Activated T-cell treated with anti-CD3 and anti-CD28 coated beads, Interleukin-2, amount 50 U/mL, for 72 hours (primary cell): ENCODE measurements at regions not wholly inside any gene's neighbourhood (a gene's known extent, or its start where the extent isn't known, plus 50 kb on each side); places are given as distances from the start of the nearest gene placed in this dataset.

Source experiments
- ATAC-seq, 2 donors: fragments of 150-1000 bp; cut with Tn5 transposase; replicated peaks in 1 of 2; 2 replicates each; pipeline ENCODE4 v1.10.0; 2021; ENCODE audit warnings: moderate library complexity in 2 of 2, mild to moderate bottlenecking in 1 of 2
- DNase-seq, 2 donors: peaks; one replicate each; pipeline ENCODE4 v3.0.0; 2021 to 2022; ENCODE audit warnings: mixed read lengths in 1 of 2
- H3K27ac Mint-ChIP-seq: one replicate; pipeline ENCODE4 v1.8.0; 2022; ENCODE audit warnings: mild to moderate bottlenecking, moderate library complexity, mixed read lengths
- H3K27me3 Mint-ChIP-seq: one replicate; pipeline ENCODE4 v1.8.0; 2022; ENCODE audit warnings: low read depth, mixed read lengths
- H3K36me3 Mint-ChIP-seq, 2 donors: one replicate each; pipeline ENCODE4 v1.8.0; 2022; ENCODE audit warnings: mixed read lengths in 2 of 2, mild to moderate bottlenecking in 1 of 2; ENCODE audit not compliant: insufficient read depth in 2 of 2
- H3K4me1 Mint-ChIP-seq: one replicate; pipeline ENCODE4 v1.8.0; 2022; ENCODE audit warnings: low read depth, mixed read lengths
- H3K4me3 Mint-ChIP-seq, 2 donors: one replicate each; pipeline ENCODE4 v1.8.0; 2022; ENCODE audit warnings: mild to moderate bottlenecking in 2 of 2, mixed read lengths in 2 of 2, moderate library complexity in 2 of 2
- H3K9me3 Mint-ChIP-seq, 2 donors: one replicate each; pipeline ENCODE4 v1.8.0; 2022; ENCODE audit warnings: mixed read lengths in 2 of 2

DNA sequence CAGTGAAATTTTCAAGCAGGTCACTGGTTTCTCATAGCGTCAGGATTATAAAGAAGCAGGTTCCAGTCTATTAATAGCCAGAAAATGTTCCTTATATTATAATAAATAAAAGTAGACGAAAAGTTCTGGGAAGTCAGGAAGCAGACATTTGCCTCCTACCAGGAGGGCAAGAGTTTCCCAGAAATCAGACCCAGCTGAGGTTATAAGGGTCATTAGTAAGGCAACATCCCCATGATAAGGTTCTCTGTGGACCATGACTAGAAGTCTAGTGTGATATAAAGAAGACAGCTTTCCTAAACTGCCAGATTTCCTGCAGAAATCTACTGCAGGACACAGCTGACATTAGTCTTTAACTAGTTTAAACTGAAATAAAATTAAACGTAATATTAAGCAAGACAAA is 210.1 kb upstream of the STK17B start:
- Mint-ChIP-seq H3K9me3 (peaks cover 0 to 3% of the 10 kb centered on the region in 2 donors), H3K4me1 (peaks cover 16% of the 10 kb centered on the region), H3K27me3 (no peaks in the 10 kb centered on the region), H3K4me3 (no peak overlapping the region), H3K36me3 (peaks cover 1% of the 10 kb centered on the region in 2 donors), H3K27ac (no peak overlapping the region)
- ATAC-seq = no peak
- no peak for DNase-seq

DNA sequence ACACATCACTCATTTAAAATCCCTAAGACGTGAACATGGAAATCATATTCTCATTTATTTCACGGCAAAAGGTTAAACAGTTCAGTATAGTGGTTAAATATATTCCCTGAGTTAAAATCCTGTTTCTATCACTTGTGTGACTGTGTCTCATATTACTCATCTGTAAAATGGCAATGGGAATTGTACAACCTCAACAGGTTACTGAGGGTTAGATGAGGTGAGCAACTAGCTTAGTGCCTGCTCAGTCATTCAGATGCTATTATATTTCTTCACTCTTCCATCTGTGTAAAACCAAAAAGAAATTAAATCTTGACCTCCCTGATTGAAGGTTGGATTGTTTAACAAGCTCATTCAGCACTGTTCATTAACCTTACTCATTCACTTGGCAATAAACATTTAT is 212.4 kb upstream of the STK17B start:
- Mint-ChIP-seq H3K4me3 (no peak overlapping the region), H3K4me1 (no peaks in the 10 kb centered on the region), H3K27me3 (no peaks in the 10 kb centered on the region)

DNA sequence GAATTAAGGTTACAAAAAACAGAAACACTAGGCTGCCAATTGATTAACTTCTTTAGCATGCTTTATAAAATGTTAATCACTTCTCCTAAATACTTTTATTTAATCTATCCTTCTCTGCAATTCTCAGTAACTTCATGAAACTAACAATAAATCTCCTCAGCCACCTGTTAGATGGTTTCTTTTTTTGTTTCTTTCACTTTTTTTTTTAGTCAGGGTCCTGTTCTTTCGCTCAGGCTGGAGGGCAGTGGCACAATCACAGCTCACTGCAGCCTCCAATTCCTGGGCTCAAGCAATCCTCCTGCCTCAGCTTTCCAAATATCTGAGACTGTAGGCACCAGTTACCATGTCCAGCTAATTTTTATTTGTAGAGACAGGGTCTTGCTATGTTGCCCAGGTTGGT is 213.4 kb upstream of the STK17B start:
- DNase-seq = no peak
- H3K4me3 Mint-ChIP-seq = no peak overlapping the region
- no peaks in the 10 kb centered on the region for H3K27me3 Mint-ChIP-seq
- no peak overlapping the region for H3K27ac Mint-ChIP-seq
- H3K9me3 Mint-ChIP-seq = no peaks in the 10 kb centered on the region
- no peaks in the 10 kb centered on the region for H3K36me3 Mint-ChIP-seq
- H3K4me1 Mint-ChIP-seq = no peaks in the 10 kb centered on the region
- ATAC-seq = no peak

More for the DNA sequence above, 212.4 kb upstream of the STK17B start:
- ATAC-seq (no peak), DNase-seq (no peak)
- Mint-ChIP-seq H3K27ac (no peak overlapping the region), H3K9me3 (no peaks in the 10 kb centered on the region), H3K36me3 (no peaks in the 10 kb centered on the region)

DNA sequence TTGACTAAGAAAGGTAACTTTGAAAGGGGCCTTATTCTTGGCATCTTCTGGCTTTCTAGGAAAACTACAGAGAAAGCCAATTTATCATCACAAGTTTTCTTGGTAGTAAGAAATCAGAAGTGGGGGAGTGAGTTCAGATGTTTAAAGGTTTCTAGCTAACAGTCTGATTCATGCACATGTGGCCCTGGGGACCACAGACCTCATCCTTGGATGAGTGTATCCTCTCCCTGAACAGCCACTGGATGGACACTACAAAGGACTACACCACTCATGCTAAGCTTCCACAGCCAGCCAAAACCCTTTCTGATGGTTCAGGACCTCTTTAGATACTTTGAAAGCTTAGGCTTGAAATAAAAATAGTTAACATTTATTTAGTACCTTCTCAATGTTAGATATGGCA is 218.3 kb upstream of the STK17B start:
- peaks cover 21% of the 10 kb centered on the region for H3K27me3 Mint-ChIP-seq
- peaks cover 0 to 3% of the 10 kb centered on the region in 2 donors for H3K9me3 Mint-ChIP-seq
- H3K36me3 Mint-ChIP-seq = peaks cover 1% of the 10 kb centered on the region in 2 donors
- DNase-seq (peak; percentile 2 to 23), ATAC-seq (peak; percentile 86 to 87)
- no peak overlapping the region for H3K27ac Mint-ChIP-seq
- H3K4me1 Mint-ChIP-seq = no peaks in the 10 kb centered on the region
- H3K4me3 Mint-ChIP-seq = no peak overlapping the region

DNA sequence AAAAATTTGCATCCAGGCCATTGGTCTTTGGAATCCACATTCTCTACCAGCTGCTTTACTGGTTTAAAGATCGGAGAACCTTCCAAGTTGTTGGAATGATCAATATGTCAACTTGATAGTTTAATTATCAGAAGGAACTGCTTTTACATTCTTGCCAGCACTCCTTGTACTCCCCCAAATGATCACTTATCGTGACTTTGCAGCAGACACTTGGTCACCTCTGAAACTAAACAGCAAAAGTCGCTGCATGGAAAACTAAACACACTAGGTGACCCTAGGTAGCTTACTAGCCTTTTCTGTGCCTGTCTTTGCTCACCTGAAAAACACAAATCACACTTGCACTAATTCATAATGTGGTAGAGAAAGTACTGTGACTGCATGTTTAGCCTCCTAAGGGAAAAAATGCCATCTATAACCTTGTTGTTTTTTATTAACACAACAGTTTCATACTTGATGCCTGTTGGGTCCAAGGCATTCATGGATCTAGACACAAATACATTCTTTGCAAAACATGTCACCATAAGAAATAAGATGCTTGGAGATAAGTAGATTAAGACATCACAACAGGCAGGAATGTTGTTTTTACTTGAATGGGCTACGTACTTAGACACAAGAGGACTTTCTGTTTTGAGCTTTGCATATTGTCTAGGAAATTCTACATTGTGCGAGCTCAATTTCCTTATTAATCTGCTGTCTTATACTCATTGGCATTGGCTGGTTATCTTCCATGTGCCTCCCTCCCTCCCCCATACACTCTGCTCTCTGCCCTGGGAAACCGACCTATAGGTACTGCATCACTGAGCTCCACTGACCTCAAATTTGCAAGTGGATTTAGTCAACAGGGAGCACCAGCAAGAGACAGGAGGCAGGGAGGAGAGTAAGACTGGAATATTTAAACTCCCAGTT is 219.1 kb upstream of the STK17B start:
- Mint-ChIP-seq H3K4me3 (no peak overlapping the region), H3K27me3 (peaks cover 21% of the 10 kb centered on the region)

DNA sequence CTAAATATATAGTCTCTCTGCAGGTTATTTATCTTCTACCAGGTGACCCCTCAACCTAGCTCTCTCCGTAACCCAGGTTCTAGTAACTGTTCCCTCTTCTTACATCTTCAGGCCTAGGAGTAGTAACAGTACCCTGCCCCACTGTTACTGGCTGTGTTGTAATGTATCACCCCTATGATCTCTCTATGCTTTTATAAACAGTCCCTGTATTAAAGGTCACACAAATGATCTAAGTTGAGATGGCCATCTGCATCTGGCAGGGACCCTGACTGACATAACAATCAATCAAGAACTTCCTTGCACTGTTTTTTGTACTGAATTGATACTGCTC is 219.7 kb upstream of the STK17B start:
- Mint-ChIP-seq H3K4me3 (no peak overlapping the region), H3K9me3 (peaks cover 0 to 3% of the 10 kb centered on the region in 2 donors), H3K27me3 (peaks cover 21% of the 10 kb centered on the region), H3K4me1 (no peaks in the 10 kb centered on the region), H3K27ac (no peak overlapping the region), H3K36me3 (peaks cover 1% of the 10 kb centered on the region in 2 donors)
- DNase-seq (no peak), ATAC-seq (no peak)

More for the DNA sequence above, 219.1 kb upstream of the STK17B start:
- Mint-ChIP-seq H3K27ac (no peak overlapping the region), H3K9me3 (peaks cover 0 to 3% of the 10 kb centered on the region in 2 donors), H3K4me1 (no peaks in the 10 kb centered on the region), H3K36me3 (peaks cover 1% of the 10 kb centered on the region in 2 donors)
- DNase-seq = no peak
- ATAC-seq = no peak

DNA sequence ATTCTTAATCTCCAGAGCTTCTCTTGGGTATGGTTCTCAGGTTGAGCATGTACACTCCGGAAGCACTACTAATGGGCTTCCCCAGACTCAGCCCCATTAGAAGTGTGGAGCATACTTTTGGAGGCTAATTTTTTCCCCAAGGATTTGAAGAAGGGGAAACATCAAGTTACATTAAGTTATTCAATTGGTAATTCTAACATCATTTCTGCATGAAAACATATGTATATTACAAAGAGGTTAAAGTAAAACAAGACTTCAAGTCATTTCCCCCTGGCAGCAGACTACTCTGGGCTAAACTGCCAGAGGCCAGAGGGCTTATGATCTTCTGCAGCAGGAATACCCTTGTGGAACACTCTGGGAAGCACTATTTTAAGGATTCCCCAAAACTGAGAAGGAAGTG is 227.7 kb upstream of the STK17B start:
- no peak overlapping the region for H3K4me3 Mint-ChIP-seq
- no peak for DNase-seq
- no peaks in the 10 kb centered on the region for H3K36me3 Mint-ChIP-seq
- peaks cover 6% of the 10 kb centered on the region for H3K4me1 Mint-ChIP-seq
- no peak overlapping the region for H3K27ac Mint-ChIP-seq
- ATAC-seq = no peak
- H3K27me3 Mint-ChIP-seq = no peaks in the 10 kb centered on the region
- no peaks in the 10 kb centered on the region for H3K9me3 Mint-ChIP-seq

DNA sequence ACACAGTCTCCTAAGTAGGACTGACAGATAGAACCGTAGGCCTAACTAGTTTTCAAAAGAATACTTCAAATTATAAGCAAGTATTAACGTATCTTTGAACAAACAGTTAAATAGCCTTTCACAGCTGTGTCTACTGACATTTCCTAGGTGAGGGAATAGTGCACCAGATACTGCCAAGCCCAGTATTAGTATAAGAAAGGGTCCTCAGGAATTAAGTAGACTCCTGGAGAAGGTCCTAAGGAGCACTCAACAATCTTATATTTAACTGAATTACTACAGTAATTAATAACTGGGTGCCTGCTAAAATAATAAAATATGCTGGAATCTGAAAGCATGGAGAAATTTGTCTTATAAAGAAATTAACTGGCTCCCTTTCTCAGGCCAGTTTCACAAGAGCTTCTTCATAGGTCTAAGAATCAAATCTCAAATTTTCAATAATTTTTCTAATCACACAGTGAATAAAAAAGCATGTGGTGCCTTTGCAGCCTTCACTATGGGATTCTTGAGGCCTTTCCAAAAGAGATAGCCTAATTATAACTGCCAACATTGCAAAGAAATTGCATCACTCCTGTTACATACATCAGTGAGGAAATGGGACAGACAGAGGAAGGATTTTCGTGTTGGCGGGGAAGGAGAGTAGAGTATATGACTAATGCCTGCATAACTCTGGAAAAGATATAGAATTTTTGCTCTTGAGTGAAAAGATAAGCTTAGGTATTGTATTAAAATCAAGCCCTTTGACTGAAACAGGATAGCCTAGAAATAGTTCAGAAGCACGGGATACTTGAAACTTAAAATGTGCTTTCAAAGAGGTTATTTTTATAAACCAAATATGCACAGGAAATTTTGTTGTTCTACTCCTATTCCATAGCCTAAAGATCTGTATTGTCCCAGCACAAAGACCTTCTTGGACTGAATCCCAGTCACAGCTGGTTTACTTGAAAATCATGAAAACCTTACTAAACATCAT is 228.6 kb upstream of the STK17B start:
- H3K36me3 Mint-ChIP-seq = no peaks in the 10 kb centered on the region
- no peak overlapping the region for H3K27ac Mint-ChIP-seq
- H3K27me3 Mint-ChIP-seq = no peaks in the 10 kb centered on the region
- ATAC-seq = no peak
- DNase-seq = no peak
- no peaks in the 10 kb centered on the region for H3K9me3 Mint-ChIP-seq
- H3K4me1 Mint-ChIP-seq = peaks cover 6% of the 10 kb centered on the region
- no peak overlapping the region for H3K4me3 Mint-ChIP-seq

DNA sequence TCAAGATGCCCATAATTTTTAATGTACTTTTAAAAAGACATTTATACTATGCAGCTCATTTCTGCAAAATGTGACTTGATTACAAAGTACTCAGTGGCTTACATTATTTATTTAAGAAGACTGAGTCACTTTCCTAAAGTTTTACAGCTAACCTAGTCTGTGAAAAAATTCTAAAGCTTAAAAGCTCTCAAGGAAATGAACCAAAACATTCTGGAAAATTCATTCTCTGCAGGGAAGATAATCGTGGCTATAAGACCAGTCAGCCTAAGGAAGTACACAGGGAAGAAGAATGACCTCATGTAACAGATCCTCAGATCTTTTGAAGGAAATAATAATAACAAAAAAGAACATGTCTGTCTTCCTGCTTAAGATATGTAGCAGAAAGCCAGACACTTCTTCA is 232.1 kb upstream of the STK17B start:
- Mint-ChIP-seq H3K4me1 (peaks cover 6% of the 10 kb centered on the region), H3K9me3 (no peaks in the 10 kb centered on the region), H3K27me3 (no peaks in the 10 kb centered on the region), H3K4me3 (no peak overlapping the region), H3K36me3 (no peaks in the 10 kb centered on the region), H3K27ac (no peak overlapping the region)
- DNase-seq (no peak), ATAC-seq (no peak)

DNA sequence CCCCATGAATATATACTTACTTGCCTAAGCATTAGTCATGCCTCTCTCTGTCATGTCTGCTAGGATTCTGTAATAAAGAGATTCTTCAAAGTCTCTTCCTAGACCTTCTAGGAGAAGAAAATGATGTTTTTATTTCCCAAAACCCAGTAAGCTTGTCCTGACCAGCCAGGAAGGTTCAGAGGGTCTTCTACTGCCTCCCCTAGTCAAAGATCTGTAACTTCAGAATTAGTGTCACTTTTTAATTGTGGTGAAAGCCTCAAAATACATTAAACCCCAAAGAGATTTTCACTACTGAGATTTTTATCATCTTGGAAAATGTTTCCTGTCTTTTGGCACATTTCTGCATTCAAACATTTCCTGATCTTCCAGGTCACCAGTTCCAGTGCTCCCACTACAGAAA is 232.9 kb upstream of the STK17B start:
- Mint-ChIP-seq H3K4me3 (no peak overlapping the region), H3K27ac (no peak overlapping the region)

DNA sequence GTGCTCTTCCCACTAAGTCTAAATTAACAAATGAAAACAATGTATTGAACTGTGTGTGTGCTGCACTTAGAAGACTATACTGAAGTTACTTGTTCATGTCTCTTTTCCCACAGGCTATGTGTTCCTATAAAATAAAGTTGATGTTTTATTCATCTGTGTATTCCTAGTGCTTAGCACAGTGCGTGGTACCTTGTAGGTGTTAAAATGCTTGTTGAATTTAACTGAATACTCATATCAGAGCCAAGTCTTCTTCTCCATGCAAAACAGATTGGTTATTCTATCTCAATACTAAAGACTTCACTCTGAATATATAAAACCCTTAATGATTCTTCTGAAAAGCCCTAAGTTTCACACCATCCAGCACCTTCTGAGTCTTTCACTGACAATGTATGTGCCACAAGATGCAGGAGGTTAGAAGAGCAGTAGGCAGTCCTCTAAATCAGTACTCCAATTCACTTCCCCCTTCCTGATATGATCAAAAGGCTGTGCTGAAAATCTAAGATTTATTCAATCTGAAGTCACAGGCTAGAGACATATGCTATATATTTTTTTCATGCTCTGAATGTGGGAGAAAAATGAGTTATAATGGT is 231.7 kb upstream of the CCDC150 start:
- Mint-ChIP-seq H3K27me3 (no peaks in the 10 kb centered on the region), H3K4me3 (no peak overlapping the region), H3K9me3 (no peaks in the 10 kb centered on the region), H3K27ac (no peak overlapping the region), H3K4me1 (no peaks in the 10 kb centered on the region), H3K36me3 (no peaks in the 10 kb centered on the region)
- ATAC-seq = peak; percentile 51 to 61
- DNase-seq = no peak

More for the DNA sequence above, 232.9 kb upstream of the STK17B start:
- no peaks in the 10 kb centered on the region for H3K9me3 Mint-ChIP-seq
- peaks cover 6% of the 10 kb centered on the region for H3K4me1 Mint-ChIP-seq
- no peaks in the 10 kb centered on the region for H3K36me3 Mint-ChIP-seq
- DNase-seq = no peak
- H3K27me3 Mint-ChIP-seq = no peaks in the 10 kb centered on the region
- ATAC-seq = no peak

DNA sequence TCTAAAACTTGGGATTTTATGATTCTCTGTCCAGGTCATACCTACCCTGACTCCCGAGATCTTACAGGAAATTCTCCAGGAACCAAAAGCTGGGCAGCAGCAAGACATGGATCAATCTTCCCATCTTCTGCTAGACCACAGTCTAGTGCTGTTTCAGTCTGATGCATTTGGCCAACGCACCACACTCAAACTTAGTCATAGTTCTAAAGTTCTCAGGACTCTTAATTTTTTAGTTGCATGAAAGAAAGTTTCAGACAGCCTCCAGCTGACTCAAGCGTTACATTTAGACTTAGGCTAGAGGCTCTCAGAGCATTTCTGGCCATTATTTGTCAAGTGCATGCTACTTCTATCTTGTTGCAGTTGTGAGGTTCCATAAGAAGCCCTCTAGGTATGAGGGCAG is 230.1 kb upstream of the CCDC150 start:
- no peak overlapping the region for H3K27ac Mint-ChIP-seq
- H3K4me3 Mint-ChIP-seq = no peak overlapping the region
- no peaks in the 10 kb centered on the region for H3K36me3 Mint-ChIP-seq
- H3K27me3 Mint-ChIP-seq = no peaks in the 10 kb centered on the region
- peaks cover 8% of the 10 kb centered on the region for H3K4me1 Mint-ChIP-seq
- no peaks in the 10 kb centered on the region for H3K9me3 Mint-ChIP-seq
- DNase-seq = no peak
- ATAC-seq = peak; percentile 63 to 68

DNA sequence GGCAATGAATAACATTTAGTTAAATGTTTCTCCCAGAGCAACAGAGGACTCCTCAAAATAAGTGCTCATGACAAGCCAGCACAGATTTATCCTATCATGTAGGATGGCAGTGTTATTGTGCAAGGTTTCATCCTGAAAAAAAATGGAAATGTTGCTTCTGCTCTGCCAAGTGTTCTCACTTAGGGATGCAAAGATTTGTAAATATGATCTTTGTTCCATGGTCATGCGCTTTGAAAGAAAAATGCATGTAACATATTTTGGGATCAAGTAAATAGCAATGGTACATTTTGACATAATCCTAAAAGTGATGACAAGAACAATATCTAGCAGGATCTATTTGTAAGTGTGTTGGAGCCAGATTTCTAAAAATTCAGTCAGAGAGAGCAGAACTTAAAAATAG is 229.5 kb upstream of the CCDC150 start:
- Mint-ChIP-seq H3K4me1 (peaks cover 14% of the 10 kb centered on the region), H3K36me3 (no peaks in the 10 kb centered on the region), H3K9me3 (no peaks in the 10 kb centered on the region)

More for the DNA sequence above, 229.5 kb upstream of the CCDC150 start:
- Mint-ChIP-seq H3K27ac (no peak overlapping the region), H3K27me3 (no peaks in the 10 kb centered on the region), H3K4me3 (no peak overlapping the region)
- no peak for ATAC-seq
- DNase-seq = no peak
